ENCODE measurements at regions not wholly inside any gene's neighbourhood (a gene's known extent, or its start where the extent isn't known, plus 50 kb on each side); places are given as distances from the start of the nearest gene placed in this dataset.

GRCh38 chr16:6131526-6132050 is 1034.0 kb upstream of the EEF2KMT start:
- Histone ChIP-seq H3K27ac (ENCODE audit: low read depth, low read length) (no peak overlapping the region), H3K36me3 (ENCODE audit: low read length) (no peaks in the 10 kb centered on the region), H3K27me3 (ENCODE audit: low read length) (no peaks in the 10 kb centered on the region), H4K20me1 (ENCODE audit: low read depth, low read length) (no peaks in the 10 kb centered on the region), H3K79me2 (ENCODE audit: insufficient read depth, low read length) (no peaks in the 10 kb centered on the region), H3K4me3 (ENCODE audit: insufficient read depth, low read length, poor library complexity, severe bottlenecking) (no peak overlapping the region), H3K4me2 (ENCODE audit: low read depth, low read length, poor library complexity, severe bottlenecking) (no peak overlapping the region), H3K9ac (ENCODE audit: low read length) (no peak overlapping the region), H3F3A (ENCODE audit: insufficient read depth) (no peaks in the 10 kb centered on the region), H2AFZ (ENCODE audit: low read depth, low read length, severe bottlenecking) (no peak overlapping the region), H3K9me3 (ENCODE audit: insufficient read depth, low read length) (no peaks in the 10 kb centered on the region), H3K9me2 (replicated peaks; ENCODE audit: insufficient read depth, low read length) (no peaks in the 10 kb centered on the region)
- TF ChIP-seq, protein P1, sequence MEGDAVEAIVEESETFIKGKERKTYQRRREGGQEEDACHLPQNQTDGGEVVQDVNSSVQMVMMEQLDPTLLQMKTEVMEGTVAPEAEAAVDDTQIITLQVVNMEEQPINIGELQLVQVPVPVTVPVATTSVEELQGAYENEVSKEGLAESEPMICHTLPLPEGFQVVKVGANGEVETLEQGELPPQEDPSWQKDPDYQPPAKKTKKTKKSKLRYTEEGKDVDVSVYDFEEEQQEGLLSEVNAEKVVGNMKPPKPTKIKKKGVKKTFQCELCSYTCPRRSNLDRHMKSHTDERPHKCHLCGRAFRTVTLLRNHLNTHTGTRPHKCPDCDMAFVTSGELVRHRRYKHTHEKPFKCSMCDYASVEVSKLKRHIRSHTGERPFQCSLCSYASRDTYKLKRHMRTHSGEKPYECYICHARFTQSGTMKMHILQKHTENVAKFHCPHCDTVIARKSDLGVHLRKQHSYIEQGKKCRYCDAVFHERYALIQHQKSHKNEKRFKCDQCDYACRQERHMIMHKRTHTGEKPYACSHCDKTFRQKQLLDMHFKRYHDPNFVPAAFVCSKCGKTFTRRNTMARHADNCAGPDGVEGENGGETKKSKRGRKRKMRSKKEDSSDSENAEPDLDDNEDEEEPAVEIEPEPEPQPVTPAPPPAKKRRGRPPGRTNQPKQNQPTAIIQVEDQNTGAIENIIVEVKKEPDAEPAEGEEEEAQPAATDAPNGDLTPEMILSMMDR (IDR thresholded peaks at IDR 0.05; ENCODE audit: insufficient read depth, low read length, poor library complexity, severe bottlenecking), result no peak
- no peak for TF ChIP-seq EZH2phosphoT487 (conservative IDR thresholded peaks at IDR 0.05; ENCODE audit: low read length)

GRCh38 chr16:6125483-6126259 is 1028.1 kb upstream of the EEF2KMT start:
- no peak overlapping the region for H2AFZ ChIP-seq (ENCODE audit: low read depth, low read length, severe bottlenecking)

DNA sequence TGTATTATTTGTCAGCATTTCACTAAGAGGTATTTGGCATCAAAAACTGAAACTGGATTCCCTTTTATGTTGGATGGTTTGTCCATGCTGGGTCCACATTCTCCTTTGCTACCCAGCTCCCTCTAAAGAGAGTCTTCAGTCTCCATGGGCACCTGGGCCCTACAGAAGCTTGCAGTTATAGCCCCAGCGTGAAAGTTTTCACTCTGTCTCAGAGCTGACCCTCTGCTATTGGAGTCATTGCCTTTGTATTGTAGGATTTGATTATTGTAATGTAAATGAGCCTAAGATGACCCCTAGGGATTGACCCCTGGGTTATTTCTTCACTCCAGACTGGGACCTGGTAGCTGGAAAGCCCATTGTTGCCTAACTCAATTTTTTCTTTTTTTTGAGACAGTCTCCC is 1026.5 kb upstream of the EEF2KMT start:
- Histone ChIP-seq H3K9me3 (ENCODE audit: insufficient read depth, low read length) (no peaks in the 10 kb centered on the region), H3K9ac (ENCODE audit: low read length) (no peak overlapping the region), H3K4me2 (ENCODE audit: low read depth, low read length, poor library complexity, severe bottlenecking) (no peak overlapping the region), H3K9me2 (replicated peaks; ENCODE audit: insufficient read depth, low read length) (no peaks in the 10 kb centered on the region), H3F3A (ENCODE audit: insufficient read depth) (no peaks in the 10 kb centered on the region), H3K36me3 (ENCODE audit: low read length) (no peaks in the 10 kb centered on the region), H2AFZ (ENCODE audit: low read depth, low read length, severe bottlenecking) (no peak overlapping the region), H4K20me1 (ENCODE audit: low read depth, low read length) (no peaks in the 10 kb centered on the region), H3K4me3 (ENCODE audit: insufficient read depth, low read length, poor library complexity, severe bottlenecking) (no peak overlapping the region), H3K79me2 (ENCODE audit: insufficient read depth, low read length) (no peaks in the 10 kb centered on the region), H3K27me3 (ENCODE audit: low read length) (no peaks in the 10 kb centered on the region), H3K27ac (ENCODE audit: low read depth, low read length) (no peak overlapping the region)
- TF ChIP-seq, protein P1 (IDR thresholded peaks at IDR 0.05; ENCODE audit: insufficient read depth, low read length, poor library complexity, severe bottlenecking), result no peak

More at GRCh38 chr16:6125483-6126259, 1028.1 kb upstream of the EEF2KMT start:
- Histone ChIP-seq H3F3A (ENCODE audit: insufficient read depth) (no peaks in the 10 kb centered on the region), H3K36me3 (ENCODE audit: low read length) (no peaks in the 10 kb centered on the region), H3K27me3 (ENCODE audit: low read length) (no peaks in the 10 kb centered on the region), H3K9me3 (ENCODE audit: insufficient read depth, low read length) (no peaks in the 10 kb centered on the region), H3K9ac (ENCODE audit: low read length) (no peak overlapping the region), H3K27ac (ENCODE audit: low read depth, low read length) (no peak overlapping the region), H3K4me3 (ENCODE audit: insufficient read depth, low read length, poor library complexity, severe bottlenecking) (no peak overlapping the region), H4K20me1 (ENCODE audit: low read depth, low read length) (no peaks in the 10 kb centered on the region), H3K4me2 (ENCODE audit: low read depth, low read length, poor library complexity, severe bottlenecking) (no peak overlapping the region), H3K9me2 (replicated peaks; ENCODE audit: insufficient read depth, low read length) (no peaks in the 10 kb centered on the region), H3K79me2 (ENCODE audit: insufficient read depth, low read length) (no peaks in the 10 kb centered on the region)
- TF ChIP-seq, protein P1 (IDR thresholded peaks at IDR 0.05; ENCODE audit: insufficient read depth, low read length, poor library complexity, severe bottlenecking), result no peak

Data from SU-DHL-6 (cell line).